ENCODE measurements at regions not wholly inside any gene's neighbourhood (a gene's known extent, or its start where the extent isn't known, plus 50 kb on each side); places are given as distances from the start of the nearest gene placed in this dataset.

DNA sequence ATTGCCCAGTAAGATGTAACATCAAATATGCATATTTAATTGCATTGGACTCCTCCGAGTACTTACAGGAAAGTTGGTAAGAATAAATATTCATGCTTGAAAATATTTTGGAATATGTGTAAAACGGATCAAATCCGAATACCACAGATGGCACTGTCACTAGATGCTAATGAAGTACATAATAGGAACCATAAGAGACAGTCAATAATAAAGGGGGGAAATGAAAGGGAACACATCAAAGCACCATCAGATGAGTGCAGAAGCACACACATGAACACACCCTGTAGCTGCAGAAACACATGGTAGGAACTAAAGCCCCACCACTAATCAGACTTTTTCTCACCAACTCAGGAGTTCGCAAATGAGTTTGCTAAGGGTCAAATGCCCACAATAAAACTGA, 52.2 kb upstream of the PAGE5 start:
- TF ChIP-seq, protein P1, sequence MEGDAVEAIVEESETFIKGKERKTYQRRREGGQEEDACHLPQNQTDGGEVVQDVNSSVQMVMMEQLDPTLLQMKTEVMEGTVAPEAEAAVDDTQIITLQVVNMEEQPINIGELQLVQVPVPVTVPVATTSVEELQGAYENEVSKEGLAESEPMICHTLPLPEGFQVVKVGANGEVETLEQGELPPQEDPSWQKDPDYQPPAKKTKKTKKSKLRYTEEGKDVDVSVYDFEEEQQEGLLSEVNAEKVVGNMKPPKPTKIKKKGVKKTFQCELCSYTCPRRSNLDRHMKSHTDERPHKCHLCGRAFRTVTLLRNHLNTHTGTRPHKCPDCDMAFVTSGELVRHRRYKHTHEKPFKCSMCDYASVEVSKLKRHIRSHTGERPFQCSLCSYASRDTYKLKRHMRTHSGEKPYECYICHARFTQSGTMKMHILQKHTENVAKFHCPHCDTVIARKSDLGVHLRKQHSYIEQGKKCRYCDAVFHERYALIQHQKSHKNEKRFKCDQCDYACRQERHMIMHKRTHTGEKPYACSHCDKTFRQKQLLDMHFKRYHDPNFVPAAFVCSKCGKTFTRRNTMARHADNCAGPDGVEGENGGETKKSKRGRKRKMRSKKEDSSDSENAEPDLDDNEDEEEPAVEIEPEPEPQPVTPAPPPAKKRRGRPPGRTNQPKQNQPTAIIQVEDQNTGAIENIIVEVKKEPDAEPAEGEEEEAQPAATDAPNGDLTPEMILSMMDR (IDR thresholded peaks at IDR 0.05): no peak
- TF ChIP-seq POLR2A (IDR thresholded peaks at IDR 0.05): no peak
- TF ChIP-seq EP300 (IDR thresholded peaks at IDR 0.05; ENCODE audit: low read depth): no peak
